Spleen (tissue), 11 donors: ENCODE measurements at regions not wholly inside any gene's neighbourhood (a gene's known extent, or its start where the extent isn't known, plus 50 kb on each side); places are given as distances from the start of the nearest gene placed in this dataset.

ENCODE experiments used
- DNase-seq: peaks from one replicate; pipeline ENCODE4 v3.0.0-alpha.2; 2020
- H3K27ac ChIP-seq, 8 donors: fragments of 200-600 bp; sonication (generic) in 7 of 8; 1 replicate in 4 of 8; 2 replicates in 4 of 8; pipeline versions ENCODE4 v1.5.0 to v1.8.0; 2016 to 2021; ENCODE audit warnings: inconsistent platforms in 4 of 8, mild to moderate bottlenecking in 4 of 8, moderate library complexity in 1 of 8
- H3K27me3 ChIP-seq, 7 donors: fragments of 200-600 bp; sonication (generic) in 6 of 7; replicated peaks in 1 of 7; 1 replicate in 4 of 7; 2 replicates in 3 of 7; pipeline versions ENCODE4 v1.5.0 to v1.8.0; 2016 to 2021; ENCODE audit warnings: inconsistent platforms in 3 of 7, mild to moderate bottlenecking in 1 of 7
- H3K36me3 ChIP-seq, 6 donors: fragments of 200-600 bp; sonication (generic) in 5 of 6; 1 replicate in 4 of 6; 2 replicates in 2 of 6; pipeline versions ENCODE4 v1.5.0 to v1.8.0; 2016 to 2021; ENCODE audit warnings: inconsistent platforms in 2 of 6
- H3K4me1 ChIP-seq, 6 donors: fragments of 200-600 bp; sonication (generic) in 5 of 6; 1 replicate in 3 of 6; 2 replicates in 3 of 6; pipeline versions ENCODE4 v1.5.0 to v1.8.0; 2016 to 2021; ENCODE audit warnings: inconsistent platforms in 3 of 6
- H3K4me3 ChIP-seq, 8 donors: fragments of 200-600 bp; sonication (generic) in 7 of 8; 1 replicate in 4 of 8; 2 replicates in 4 of 8; pipeline versions ENCODE4 v1.5.0 to v1.8.0; 2016 to 2021; ENCODE audit warnings: inconsistent platforms in 4 of 8, mild to moderate bottlenecking in 4 of 8, moderate library complexity in 2 of 8
- H3K9me3 ChIP-seq, 8 donors: fragments of 200-600 bp; sonication (generic) in 7 of 8; 1 replicate in 4 of 8; 2 replicates in 4 of 8; pipeline versions ENCODE4 v1.5.0 to v1.8.0; 2016 to 2021; ENCODE audit warnings: inconsistent platforms in 4 of 8
- POLR2A ChIP-seq, 3 donors: fragments of 450-650 bp; IDR thresholded peaks; one replicate each; pipeline ENCODE4 v1.5.1; 2017; ENCODE audit warnings: antibody characterized with exemption in 3 of 3, mild to moderate bottlenecking in 1 of 3
- POLR2AphosphoS5 ChIP-seq, 3 donors: sonication (generic); formaldehyde crosslinking; IDR thresholded peaks; one replicate each; pipeline ENCODE4 v1.5.1; 2017; ENCODE audit warnings: antibody characterized with exemption in 3 of 3
- WGBS, 5 donors: extraction: QIAGEN DNeasy Blood & Tissue Kit in 3 of 5; methylation state at CpG; one replicate each; pipeline versions ENCODE4 v1.1.5 to v1.1.7; 2013 to 2018; 5-methylcytosine and 5-hydroxymethylcytosine counted together
- intact Hi-C: fragments of 100-400 bp; cut with DNase I; formaldehyde crosslinking; loops from one replicate; pipeline ENCODE4 v1.15.0; 2023; ENCODE audit warnings: low total_unique reads
- TF ChIP-seq, protein P1 (sequence below), 11 experiments: fragments of 200-600 bp in 7 of 11; fragments of 450-650 bp in 4 of 11; sonication (generic) in 4 of 11; IDR thresholded peaks in 8 of 11; conservative IDR thresholded peaks in 3 of 11; 1 replicate in 7 of 11; 2 replicates in 4 of 11; pipeline versions ENCODE4 v1.4.0 to v1.8.0; 2016 to 2021; ENCODE audit warnings: antibody characterized with exemption in 11 of 11, inconsistent platforms in 4 of 11, mild to moderate bottlenecking in 1 of 11
- donor health status: healthy with polysubstance abuse.
- donor health status: DM: no; HTN: no; CAD: no; lungs with moderate emphysema.
- donor health status: DM: no; HTN: no; CAD: no.
- donor health status: Bipolar disorder and iron deficiency.
- donor health status: healthy.
- donor health status: DM: no; HTN: no; CAD: no.
- donor health status: DM: yes; HTN: yes; CAD: no.

DNA sequence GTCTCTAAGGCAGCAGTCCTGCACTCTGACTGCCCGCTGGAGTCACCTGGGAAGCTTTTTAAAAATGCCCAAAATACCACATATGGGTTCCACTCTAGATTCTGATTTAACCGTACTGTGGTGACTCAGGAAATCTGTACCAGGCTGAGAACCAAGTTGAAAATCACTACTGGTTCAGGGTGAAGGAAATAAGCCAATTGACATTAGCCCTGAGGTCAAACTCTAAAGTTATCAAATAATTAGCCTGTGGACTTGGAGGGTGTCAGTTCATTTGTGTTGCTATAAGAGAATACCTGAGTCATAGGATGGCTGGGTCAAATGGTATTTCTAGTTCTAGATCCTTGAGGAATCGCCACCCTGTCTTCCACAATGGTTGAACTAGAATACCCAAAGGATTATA is 321.7 kb upstream of the ROPN1 start:
- TF ChIP-seq POLR2AphosphoS5 (IDR thresholded peaks at IDR 0.05): no peak
- Histone ChIP-seq H3K4me1 (peaks cover 0 to 4% (median 0%) of the 10 kb centered on the region in 6 donors), H3K9me3 (no peaks in the 10 kb centered on the region), H3K36me3 (no peaks in the 10 kb centered on the region), H3K4me3 (no peak overlapping the region), H3K27ac (no peak overlapping the region), H3K27me3 (no peaks in the 10 kb centered on the region)
- no peak for DNase-seq
- 82 to 93% (median 87%) methylated on average over 3 of the region's 3 CpGs for WGBS, 5 donors
- intact Hi-C loops: no loop called here

DNA sequence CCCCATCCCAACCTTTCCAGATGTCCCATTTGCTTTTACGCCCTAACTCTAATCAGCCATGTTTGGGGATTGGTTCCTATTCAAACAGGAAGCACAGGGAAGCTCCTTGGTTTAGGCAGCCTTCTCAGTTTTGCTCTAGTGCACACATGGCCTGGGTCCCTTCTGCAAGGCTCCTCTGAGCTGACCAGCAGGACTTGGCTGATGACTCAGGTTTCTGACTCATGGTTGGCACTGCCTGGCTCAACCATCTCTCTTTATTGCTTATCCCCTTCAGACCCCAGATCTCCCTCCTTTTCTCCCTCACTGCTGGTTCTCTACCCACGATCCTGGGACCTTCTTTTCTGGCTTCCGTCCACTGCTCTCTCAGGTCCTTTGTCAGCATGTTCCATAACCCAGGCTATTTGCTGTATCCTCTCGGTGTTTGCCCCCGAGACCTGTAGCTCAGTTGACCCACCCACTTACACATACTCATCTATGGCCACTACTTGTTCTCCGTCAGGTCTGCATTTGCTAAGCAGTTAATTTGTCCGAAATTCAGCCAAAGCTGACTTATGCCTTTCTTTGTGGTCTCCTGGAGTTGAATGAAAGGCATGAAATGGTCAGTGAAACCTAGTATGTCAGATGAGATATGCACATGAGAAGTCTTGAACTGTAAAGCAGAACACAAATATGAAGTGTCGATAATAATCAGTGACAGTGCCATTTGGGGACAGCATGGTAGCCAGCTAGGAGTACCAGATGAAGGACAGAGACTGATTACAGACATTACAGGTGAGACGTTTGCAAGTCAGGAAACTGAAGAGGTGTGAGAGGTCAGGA is 323.5 kb upstream of the ROPN1 start:
- no peak overlapping the region for H3K27ac ChIP-seq
- H3K4me1 ChIP-seq: peaks cover 0 to 4% (median 0%) of the 10 kb centered on the region in 6 donors
- no peak overlapping the region for H3K4me3 ChIP-seq
- DNase-seq: no peak
- H3K9me3 ChIP-seq: no peaks in the 10 kb centered on the region
- 67 to 75% (median 69%) methylated on average over 9 of the region's 9 CpGs for WGBS, 5 donors
- no peaks in the 10 kb centered on the region for H3K27me3 ChIP-seq
- H3K36me3 ChIP-seq: no peaks in the 10 kb centered on the region
- TF ChIP-seq POLR2AphosphoS5 (IDR thresholded peaks at IDR 0.05): no peak
- intact Hi-C loops: no loop called here

DNA sequence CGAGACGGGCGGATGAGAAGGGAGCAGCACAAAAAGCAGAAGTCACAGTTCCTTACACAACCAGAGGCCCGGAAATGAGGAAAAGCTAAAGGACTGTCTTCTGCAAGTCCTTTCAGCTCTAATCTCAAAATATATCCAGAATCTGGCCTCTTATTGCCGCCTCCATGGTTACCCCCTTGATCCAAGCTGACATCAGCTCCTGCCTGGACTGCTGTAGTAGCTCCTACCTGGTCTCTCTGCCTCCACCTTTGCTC is 324.0 kb upstream of the ROPN1 start:
- H3K4me1 ChIP-seq: peaks cover 0 to 4% (median 0%) of the 10 kb centered on the region in 6 donors
- no peaks in the 10 kb centered on the region for H3K36me3 ChIP-seq
- TF ChIP-seq POLR2A (IDR thresholded peaks at IDR 0.05) (no peak), POLR2AphosphoS5 (IDR thresholded peaks at IDR 0.05) (no peak)
- TF ChIP-seq, protein P1, sequence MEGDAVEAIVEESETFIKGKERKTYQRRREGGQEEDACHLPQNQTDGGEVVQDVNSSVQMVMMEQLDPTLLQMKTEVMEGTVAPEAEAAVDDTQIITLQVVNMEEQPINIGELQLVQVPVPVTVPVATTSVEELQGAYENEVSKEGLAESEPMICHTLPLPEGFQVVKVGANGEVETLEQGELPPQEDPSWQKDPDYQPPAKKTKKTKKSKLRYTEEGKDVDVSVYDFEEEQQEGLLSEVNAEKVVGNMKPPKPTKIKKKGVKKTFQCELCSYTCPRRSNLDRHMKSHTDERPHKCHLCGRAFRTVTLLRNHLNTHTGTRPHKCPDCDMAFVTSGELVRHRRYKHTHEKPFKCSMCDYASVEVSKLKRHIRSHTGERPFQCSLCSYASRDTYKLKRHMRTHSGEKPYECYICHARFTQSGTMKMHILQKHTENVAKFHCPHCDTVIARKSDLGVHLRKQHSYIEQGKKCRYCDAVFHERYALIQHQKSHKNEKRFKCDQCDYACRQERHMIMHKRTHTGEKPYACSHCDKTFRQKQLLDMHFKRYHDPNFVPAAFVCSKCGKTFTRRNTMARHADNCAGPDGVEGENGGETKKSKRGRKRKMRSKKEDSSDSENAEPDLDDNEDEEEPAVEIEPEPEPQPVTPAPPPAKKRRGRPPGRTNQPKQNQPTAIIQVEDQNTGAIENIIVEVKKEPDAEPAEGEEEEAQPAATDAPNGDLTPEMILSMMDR (IDR thresholded peaks at IDR 0.05 in 8 of 11, conservative IDR thresholded peaks at IDR 0.05 in 3 of 11): no peak
- no peak overlapping the region for H3K27ac ChIP-seq
- intact Hi-C loops: no loop called here
- DNase-seq: no peak
- no peaks in the 10 kb centered on the region for H3K9me3 ChIP-seq
- no peak overlapping the region for H3K4me3 ChIP-seq
- 22 to 45% (median 28%) methylated on average over 5 of the region's 5 CpGs for WGBS, 5 donors
- no peaks in the 10 kb centered on the region for H3K27me3 ChIP-seq

DNA sequence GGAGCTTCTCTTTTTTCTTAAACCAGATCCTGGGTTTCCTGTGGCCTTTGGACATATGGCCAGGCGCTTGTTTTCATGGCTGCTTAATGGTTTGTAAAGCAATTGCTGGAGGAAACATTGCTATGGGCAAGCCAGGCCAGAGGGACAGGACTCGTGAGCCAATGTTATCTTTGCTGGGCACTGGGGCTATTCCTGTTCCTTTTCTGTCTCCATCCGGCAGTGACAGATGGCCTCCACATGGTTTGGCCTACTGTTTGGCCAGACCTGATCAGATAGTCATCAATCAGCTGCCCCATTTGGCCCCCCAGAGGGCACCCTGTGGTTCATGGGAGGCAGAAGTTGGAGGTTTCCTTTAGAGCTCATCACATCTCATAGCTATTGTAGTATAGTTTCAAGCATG is 326.1 kb upstream of the ROPN1 start:
- Histone ChIP-seq H3K9me3 (no peaks in the 10 kb centered on the region), H3K27ac (no peak overlapping the region), H3K4me1 (peaks cover 0 to 4% (median 0%) of the 10 kb centered on the region in 6 donors), H3K4me3 (no peak overlapping the region), H3K36me3 (no peaks in the 10 kb centered on the region), H3K27me3 (no peaks in the 10 kb centered on the region)
- intact Hi-C loops: no loop called here
- TF ChIP-seq, protein P1 (IDR thresholded peaks at IDR 0.05 in 8 of 11, conservative IDR thresholded peaks at IDR 0.05 in 3 of 11): no peak
- TF ChIP-seq POLR2AphosphoS5 (IDR thresholded peaks at IDR 0.05) (no peak), POLR2A (IDR thresholded peaks at IDR 0.05) (no peak)
- DNase-seq: no peak
- 72 to 88% (median 77%) methylated on average over 3 of the region's 3 CpGs for WGBS, 5 donors

DNA sequence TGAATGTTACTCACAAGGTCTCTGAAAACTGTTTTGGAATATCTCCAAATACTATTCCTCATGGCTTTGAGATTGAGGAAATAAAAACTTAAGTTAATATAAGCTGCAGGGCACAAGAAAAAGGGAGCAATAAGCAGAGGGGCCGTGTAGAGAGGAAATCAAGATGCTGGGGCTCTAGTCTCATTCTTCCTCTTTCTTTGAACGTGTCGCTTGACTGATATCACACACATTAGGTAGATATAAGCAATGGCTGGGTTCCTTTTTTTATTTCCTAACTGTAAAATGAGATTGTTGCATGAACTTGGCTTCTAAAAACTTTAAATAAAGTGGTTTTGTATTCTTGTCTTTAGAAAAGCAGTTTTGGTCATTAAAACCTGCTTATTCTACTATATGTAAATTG is 326.7 kb upstream of the ROPN1 start:
- Histone ChIP-seq H3K4me3 (no peak overlapping the region), H3K27ac (no peak overlapping the region), H3K9me3 (no peaks in the 10 kb centered on the region), H3K36me3 (no peaks in the 10 kb centered on the region), H3K4me1 (peaks cover 0 to 4% (median 0%) of the 10 kb centered on the region in 6 donors), H3K27me3 (no peaks in the 10 kb centered on the region)
- intact Hi-C loops: no loop called here
- TF ChIP-seq, protein P1 (IDR thresholded peaks at IDR 0.05 in 8 of 11, conservative IDR thresholded peaks at IDR 0.05 in 3 of 11): no peak
- no peak for TF ChIP-seq POLR2AphosphoS5 (IDR thresholded peaks at IDR 0.05)
- WGBS, 5 donors: 2 to 24% (median 10%) methylated on average over 3 of the region's 3 CpGs
- no peak for DNase-seq
